A673 (cell line): ENCODE measurements at regions not wholly inside any gene's neighbourhood (a gene's known extent, or its start where the extent isn't known, plus 50 kb on each side); places are given as distances from the start of the nearest gene placed in this dataset.

Source experiments
- BruUV-seq: library from RNA; stranded (reverse); fragments of 400-500 nt; replicated peaks from 2 replicates; lab custom pipeline; 2021; lab: Mats Ljungman, UMichigan
- CTCF ChIA-PET: fragments of 300-600 bp; sonication (Branson Sonifier 250); formaldehyde crosslinking; loops from one replicate; lab custom pipeline; 2022; ENCODE audit warnings: antibody characterized with exemption; lab: Charles Lee
- POLR2A ChIA-PET: fragments of 300-600 bp; sonication (Branson Sonifier 250); formaldehyde crosslinking; loops from one replicate; lab custom pipeline; 2022; ENCODE audit warnings: antibody characterized with exemption; ENCODE audit not compliant: low non-redundant PET; lab: Charles Lee
- DNase-seq: peaks from one replicate; pipeline ENCODE4 v3.0.0-alpha.2; 2015; ENCODE audit warnings: low spot score
- H3K27ac ChIP-seq: fragments of 200-600 bp; sonication (generic); 2 replicates; pipeline ENCODE4 v1.5.1; 2016; ENCODE audit warnings: mixed run types, low read depth, mild to moderate bottlenecking, mixed read lengths, antibody characterized with exemption, low read length; ENCODE audit not compliant: poor library complexity, severe bottlenecking
- H3K27me3 ChIP-seq: fragments of 200-600 bp; sonication (generic); replicated peaks from 2 replicates; pipeline ENCODE4 v1.6.1; 2017; ENCODE audit warnings: mixed run types, low read depth, mild to moderate bottlenecking, mixed read lengths, antibody characterized with exemption, low read length; ENCODE audit not compliant: insufficient read depth, poor library complexity
- H3K36me3 ChIP-seq: fragments of 200-600 bp; sonication (generic); 2 replicates; pipeline ENCODE4 v1.6.1; 2016; ENCODE audit warnings: mixed run types, mild to moderate bottlenecking, mixed read lengths, antibody characterized with exemption, low read length; ENCODE audit not compliant: insufficient read depth, poor library complexity, severe bottlenecking
- H3K4me1 ChIP-seq: fragments of 200-600 bp; sonication (generic); 2 replicates; pipeline ENCODE4 v1.6.1; 2017; ENCODE audit warnings: mixed run types, mild to moderate bottlenecking, mixed read lengths, antibody characterized with exemption, low read length; ENCODE audit not compliant: insufficient read depth, poor library complexity, severe bottlenecking
- H3K4me3 ChIP-seq: fragments of 200-600 bp; sonication (generic); 2 replicates; pipeline ENCODE4 v1.5.1; 2016; ENCODE audit warnings: low read depth, mixed run types, mild to moderate bottlenecking, mixed read lengths, low read length; ENCODE audit not compliant: poor library complexity, severe bottlenecking
- H3K9me3 ChIP-seq: fragments of 200-600 bp; sonication (generic); 2 replicates; pipeline ENCODE4 v1.6.1; 2016; ENCODE audit warnings: mixed run types, low read depth, mild to moderate bottlenecking, mixed read lengths, antibody characterized with exemption, low read length; ENCODE audit not compliant: poor library complexity, severe bottlenecking
- CTCF ChIP-seq: fragments of 300-800, 200-600 bp; sonication (generic); conservative IDR thresholded peaks from 2 replicates; pipeline ENCODE4 v1.5.1; 2017; ENCODE audit warnings: low read depth, mild to moderate bottlenecking, antibody characterized with exemption, low read length, moderate library complexity, mixed read lengths
- EZH2 ChIP-seq: fragments of 200-600 bp; sonication (generic); IDR thresholded peaks from 2 replicates; pipeline ENCODE4 v1.6.1; 2017; ENCODE audit warnings: borderline replicate concordance, low read depth, mild to moderate bottlenecking, mixed read lengths, antibody characterized with exemption, low read length; ENCODE audit not compliant: poor library complexity, severe bottlenecking
- intact Hi-C: fragments of 100-400 bp; cut with micrococcal nuclease; formaldehyde crosslinking; loops from one replicate; pipeline ENCODE4 v1.10.0; 2022; ENCODE audit not compliant: unreplicated experiment

- no peaks in the 10 kb centered on the region for H3K36me3 ChIP-seq
- no peaks in the 10 kb centered on the region for H3K27me3 ChIP-seq
- no peak overlapping the region for H3K27ac ChIP-seq
- TF ChIP-seq EZH2 (no peak), CTCF (no peak)
- H3K4me1 ChIP-seq = no peaks in the 10 kb centered on the region
- no TSS peak for BruUV-seq
- ChIA-PET CTCF (no interaction called here), POLR2A (no interaction called here)
- H3K4me3 ChIP-seq = no peak overlapping the region
- intact Hi-C loops = no loop called here
- no peak for DNase-seq
- no peaks in the 10 kb centered on the region for H3K9me3 ChIP-seq
Measured at GRCh38 chr6:19713984-19714383, 123.2 kb upstream of the ID4 start.

- BruUV-seq = no TSS peak
- no peak for TF ChIP-seq EZH2
- no peak for TF ChIP-seq CTCF
- ChIA-PET POLR2A (no interaction called here), CTCF (no interaction called here)
- Histone ChIP-seq H3K36me3 (no peaks in the 10 kb centered on the region), H3K9me3 (no peaks in the 10 kb centered on the region), H3K4me1 (no peaks in the 10 kb centered on the region), H3K27ac (no peak overlapping the region), H3K27me3 (no peaks in the 10 kb centered on the region), H3K4me3 (no peak overlapping the region)
- intact Hi-C loops = no loop called here
- DNase-seq = no peak
Measured at GRCh38 chr6:19714434-19715166, 122.6 kb upstream of the ID4 start.

- H3K4me1 ChIP-seq = no peaks in the 10 kb centered on the region
- H3K9me3 ChIP-seq = no peaks in the 10 kb centered on the region
- no peak for DNase-seq
- intact Hi-C loops = no loop called here
- BruUV-seq = no TSS peak
- H3K4me3 ChIP-seq = no peak overlapping the region
- TF ChIP-seq EZH2 (no peak), CTCF (no peak)
- ChIA-PET POLR2A (no interaction called here), CTCF (no interaction called here)
- H3K27ac ChIP-seq = no peak overlapping the region
- no peaks in the 10 kb centered on the region for H3K27me3 ChIP-seq
- no peaks in the 10 kb centered on the region for H3K36me3 ChIP-seq
Measured at GRCh38 chr6:19715167-19715551, 122.0 kb upstream of the ID4 start.
